ENCODE measurements at regions not wholly inside any gene's neighbourhood (a gene's known extent, or its start where the extent isn't known, plus 50 kb on each side); places are given as distances from the start of the nearest gene placed in this dataset.

DNA sequence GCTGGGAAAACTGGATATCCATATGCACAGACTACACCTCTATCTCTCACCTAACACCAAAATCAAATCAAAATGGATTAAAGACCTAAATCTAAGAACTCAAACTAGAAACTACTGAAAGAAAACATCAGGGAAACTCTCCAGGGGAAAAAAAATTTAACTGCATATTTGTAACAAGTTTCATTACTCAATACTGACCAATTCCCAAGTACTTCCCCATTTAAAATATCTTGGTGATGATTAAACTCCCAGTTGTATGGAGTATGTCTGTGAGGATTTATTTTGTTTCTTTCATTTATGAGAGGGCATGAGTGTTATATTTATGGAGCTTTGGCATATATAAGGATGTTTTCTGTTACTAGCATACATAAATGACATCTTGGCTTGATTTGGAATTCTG lies 112.3 kb upstream of the IL15 start:
- TF ChIP-seq POLR2A (IDR thresholded peaks at IDR 0.05; ENCODE audit: low read depth, low read length) (no peak), EZH2 (IDR thresholded peaks at IDR 0.05; ENCODE audit: borderline replicate concordance, low read depth, low read length, severe bottlenecking) (no peak), JUN (IDR thresholded peaks at IDR 0.05; ENCODE audit: borderline replicate concordance, insufficient read depth, insufficient read length, low read depth) (no peak)
- TF ChIP-seq, protein P1, sequence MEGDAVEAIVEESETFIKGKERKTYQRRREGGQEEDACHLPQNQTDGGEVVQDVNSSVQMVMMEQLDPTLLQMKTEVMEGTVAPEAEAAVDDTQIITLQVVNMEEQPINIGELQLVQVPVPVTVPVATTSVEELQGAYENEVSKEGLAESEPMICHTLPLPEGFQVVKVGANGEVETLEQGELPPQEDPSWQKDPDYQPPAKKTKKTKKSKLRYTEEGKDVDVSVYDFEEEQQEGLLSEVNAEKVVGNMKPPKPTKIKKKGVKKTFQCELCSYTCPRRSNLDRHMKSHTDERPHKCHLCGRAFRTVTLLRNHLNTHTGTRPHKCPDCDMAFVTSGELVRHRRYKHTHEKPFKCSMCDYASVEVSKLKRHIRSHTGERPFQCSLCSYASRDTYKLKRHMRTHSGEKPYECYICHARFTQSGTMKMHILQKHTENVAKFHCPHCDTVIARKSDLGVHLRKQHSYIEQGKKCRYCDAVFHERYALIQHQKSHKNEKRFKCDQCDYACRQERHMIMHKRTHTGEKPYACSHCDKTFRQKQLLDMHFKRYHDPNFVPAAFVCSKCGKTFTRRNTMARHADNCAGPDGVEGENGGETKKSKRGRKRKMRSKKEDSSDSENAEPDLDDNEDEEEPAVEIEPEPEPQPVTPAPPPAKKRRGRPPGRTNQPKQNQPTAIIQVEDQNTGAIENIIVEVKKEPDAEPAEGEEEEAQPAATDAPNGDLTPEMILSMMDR (IDR thresholded peaks at IDR 0.05; ENCODE audit: extremely low read depth in 1 of 2, insufficient read depth in 1 of 2, low read depth in 1 of 2, low read length in 2 of 2) = no peak
